GM12878 (cell line): ENCODE measurements at regions not wholly inside any gene's neighbourhood (a gene's known extent, or its start where the extent isn't known, plus 50 kb on each side); places are given as distances from the start of the nearest gene placed in this dataset.

Source experiments
- ATAC-seq: fragments of 200-7000 bp; cut with Tn5 transposase; 3 replicates; pipeline ENCODE4 v1.9.1; 2020; ENCODE audit warnings: mild to moderate bottlenecking, moderate library complexity
- BruUV-seq: library from RNA; stranded (reverse); fragments of 400-500 nt; replicated peaks from 2 replicates; lab custom pipeline; 2021; lab: Mats Ljungman, UMichigan
- CTCF ChIA-PET: fragments of 300-600 bp; sonication (Branson Sonifier 250); formaldehyde crosslinking; extraction: SDS; loops from one replicate; lab custom pipeline; 2021; ENCODE audit warnings: inconsistent platforms; lab: Yijun Ruan, JAX
- POLR2A ChIA-PET: fragments of 350-600 bp; formaldehyde crosslinking; extraction: SDS; loops from one replicate; lab custom pipeline; 2021; ENCODE audit warnings: inconsistent platforms; lab: Charles Lee
- RAD21 ChIA-PET: fragments of 300-600 bp; sonication (Branson Sonifier 250); formaldehyde crosslinking; loops from one replicate; lab custom pipeline; 2023; ENCODE audit warnings: antibody characterized with exemption; ENCODE audit not compliant: unreplicated experiment; lab: Charles Lee
- SMC1A ChIA-PET: fragments of 300-600 bp; sonication (Branson Sonifier 250); formaldehyde crosslinking; loops from one replicate; lab custom pipeline; 2023; ENCODE audit not compliant: unreplicated experiment, uncharacterized antibody; lab: Charles Lee
- DNase-seq: peaks from one replicate; pipeline ENCODE4 v3.0.0-alpha.2; 2011; ENCODE audit warnings: low read depth, low spot score
- FAIRE-seq: peaks from 3 replicates; lab custom pipeline; 2011; peaks lifted over from hg19 to GRCh38; lab: Jason Lieb, UNC
- H2AFZ ChIP-seq: 2 replicates; pipeline ENCODE4 v1.6.0; 2011; ENCODE audit warnings: low read depth, low read length, control low read depth; ENCODE audit not compliant: control insufficient read depth
- H3K27ac ChIP-seq: 2 replicates; pipeline ENCODE4 v1.5.1; 2011; ENCODE audit warnings: control low read depth; ENCODE audit not compliant: control insufficient read depth, insufficient read depth
- H3K27me3 ChIP-seq, 2 experiments: replicated peaks in 1 of 2; 2 replicates each; pipeline versions ENCODE4 v1.6.0 to v1.6.1; 2011; ENCODE audit warnings: low read length in 1 of 2; ENCODE audit not compliant: control insufficient read depth in 2 of 2, insufficient read depth in 2 of 2
- H3K36me3 ChIP-seq, 2 experiments: 2 replicates each; pipeline ENCODE4 v1.5.1; 2011; ENCODE audit warnings: low read length in 1 of 2; ENCODE audit not compliant: control insufficient read depth in 2 of 2, insufficient read depth in 2 of 2
- H3K4me1 ChIP-seq: 2 replicates; pipeline ENCODE4 v1.6.1; 2011; ENCODE audit warnings: mild to moderate bottlenecking, low read length, moderate library complexity, mixed read lengths; ENCODE audit not compliant: control insufficient read depth, insufficient read depth
- H3K4me2 ChIP-seq: 2 replicates; pipeline ENCODE4 v1.6.0; 2011; ENCODE audit warnings: control low read depth; ENCODE audit not compliant: control insufficient read depth, insufficient read depth
- H3K4me3 ChIP-seq: fragments of 200-600 bp; sonication (generic); 2 replicates; pipeline ENCODE4 v1.5.1; 2016
- H3K79me2 ChIP-seq: 2 replicates; pipeline ENCODE4 v1.6.0; 2011; ENCODE audit warnings: low read length; ENCODE audit not compliant: control insufficient read depth, insufficient read depth
- H3K9ac ChIP-seq: 2 replicates; pipeline ENCODE4 v1.8.0; 2011; ENCODE audit warnings: low read length, control low read depth, mixed read lengths; ENCODE audit not compliant: control insufficient read depth, insufficient read depth
- H3K9me3 ChIP-seq: replicated peaks from 3 replicates; pipeline ENCODE4 v1.5.1; 2011; ENCODE audit warnings: mild to moderate bottlenecking, low read length; ENCODE audit not compliant: control insufficient read depth, insufficient read depth
- H4K20me1 ChIP-seq: 2 replicates; pipeline ENCODE4 v1.6.0; 2011; ENCODE audit not compliant: control insufficient read depth, insufficient read depth
- BCL3 ChIP-seq: IDR thresholded peaks from 2 replicates; pipeline ENCODE4 v1.6.1; 2011; ENCODE audit warnings: borderline replicate concordance, low read depth, mild to moderate bottlenecking, moderate library complexity, low read length; ENCODE audit not compliant: insufficient read depth, poor library complexity, severe bottlenecking
- CBX5 ChIP-seq: sonication (generic); IDR thresholded peaks from 2 replicates; pipeline ENCODE4 v1.6.1; 2016; ENCODE audit warnings: low read depth, moderate library complexity, mild to moderate bottlenecking, inconsistent platforms
- CHD2 ChIP-seq: IDR thresholded peaks from 2 replicates; pipeline ENCODE4 v1.6.1; 2011; ENCODE audit warnings: low read depth, low read length, improper control_type of control experiment, borderline replicate concordance
- CHD4 ChIP-seq: fragments of 200-600 bp; sonication (generic); IDR thresholded peaks from 2 replicates; pipeline ENCODE4 v1.6.1; 2016; ENCODE audit warnings: mild to moderate bottlenecking
- CREB1 ChIP-seq: IDR thresholded peaks from 2 replicates; pipeline ENCODE4 v1.6.1; 2012; ENCODE audit warnings: low read depth, mild to moderate bottlenecking, inconsistent platforms
- E2F8 ChIP-seq: fragments of 450-650 bp; IDR thresholded peaks from 2 replicates; pipeline ENCODE4 v1.6.1; 2018; ENCODE audit warnings: mild to moderate bottlenecking, low read depth, moderate library complexity; ENCODE audit not compliant: partially characterized antibody
- EED ChIP-seq: sonication (generic); IDR thresholded peaks from 2 replicates; pipeline ENCODE4 v1.6.1; 2016; ENCODE audit warnings: antibody characterized with exemption, low read depth
- NFIC ChIP-seq: IDR thresholded peaks from 2 replicates; pipeline ENCODE4 v1.6.1; 2012; ENCODE audit warnings: low read depth, mild to moderate bottlenecking, inconsistent platforms, low read length, moderate library complexity
- PBX3 ChIP-seq: IDR thresholded peaks from 2 replicates; pipeline ENCODE4 v1.6.1; 2011; ENCODE audit warnings: mild to moderate bottlenecking, low read depth, low read length, moderate library complexity; ENCODE audit not compliant: insufficient replicate concordance
- RAD51 ChIP-seq: fragments of 450-650 bp; IDR thresholded peaks from 2 replicates; pipeline ENCODE4 v1.6.1; 2016; ENCODE audit warnings: moderate library complexity, mild to moderate bottlenecking, inconsistent platforms
- RELB ChIP-seq: fragments of 450-650 bp; IDR thresholded peaks from 2 replicates; pipeline ENCODE4 v1.6.1; 2017; ENCODE audit warnings: low read depth, mild to moderate bottlenecking, moderate library complexity
- SMAD1 ChIP-seq: fragments of 450-650 bp; IDR thresholded peaks from 2 replicates; pipeline ENCODE4 v1.6.1; 2018; ENCODE audit warnings: mild to moderate bottlenecking, low read depth; ENCODE audit not compliant: partially characterized antibody
- ZNF592 ChIP-seq: fragments of 450-650 bp; IDR thresholded peaks from 2 replicates; pipeline ENCODE4 v1.6.1; 2017; ENCODE audit warnings: mild to moderate bottlenecking, moderate library complexity
- WGBS: methylation state at CpG from one replicate; pipeline ENCODE4 v1.1.6; 2016; ENCODE audit warnings: low lambda C conversion rate; ENCODE audit not compliant: insufficient replicate concordance, insufficient coverage; ENCODE audit errors: missing lambda C conversion rate; 5-methylcytosine and 5-hydroxymethylcytosine counted together
- in situ Hi-C: fragments of 300-500 bp; cut with MboI; formaldehyde crosslinking; loops from 9 replicates; pipeline ENCODE4 v1.14.3; 2018; ENCODE audit warnings: mixed read lengths
- intact Hi-C: fragments of 100-400 bp; cut with micrococcal nuclease; formaldehyde crosslinking; loops from one replicate; pipeline ENCODE4 v1.14.2; 2022; ENCODE audit not compliant: unreplicated experiment

GRCh38 chr11:87451395-87451794, 413.7 kb downstream of the TMEM135 start:
- no TSS peak for BruUV-seq
- CTCF ChIA-PET, result no interaction called here
- TF ChIP-seq NFIC, result no peak
- no peak for TF ChIP-seq RELB
- TF ChIP-seq CBX5, result no peak
- TF ChIP-seq CHD4, result no peak
- no peak for TF ChIP-seq CREB1
- TF ChIP-seq ZNF592, result no peak
- TF ChIP-seq EED, result no peak
- TF ChIP-seq PBX3, result no peak
- no peak for TF ChIP-seq E2F8
- no peak for TF ChIP-seq CHD2
- TF ChIP-seq RAD51, result no peak
- no peak for TF ChIP-seq BCL3
- no peak for TF ChIP-seq SMAD1

More at GRCh38 chr11:87451395-87451794, 413.7 kb downstream of the TMEM135 start:
- DNase-seq, result no peak
- ATAC-seq, result no peak
- peaks cover 9% of the 10 kb centered on the region; the same call in 1 of the 2 replicates for H3K4me1 ChIP-seq
- no peak overlapping the region for H2AFZ ChIP-seq
- H3K9me3 ChIP-seq, result 0 out of 3 replicates have a peak, but pooled peaks cover 1% of the 10 kb centered on the region
- FAIRE-seq, result no peak
- in situ Hi-C loops (no loop called here), intact Hi-C loops (no loop called here)
- ChIA-PET POLR2A (no interaction called here), RAD21 (no interaction called here), SMC1A (interaction anchor here (1.3 kb wide), 1 partner anchor 11 kb away, joined by 3 read pairs; no protein-coding TSS in a partner anchor)
- no peak overlapping the region for H3K4me3 ChIP-seq
- no peak overlapping the region for H3K4me2 ChIP-seq
- H4K20me1 ChIP-seq, result no peaks in the 10 kb centered on the region
- H3K27ac ChIP-seq, result no peak overlapping the region
- H3K27me3 ChIP-seq, result no peaks in the 10 kb centered on the region
- H3K79me2 ChIP-seq, result no peaks in the 10 kb centered on the region
- no peaks in the 10 kb centered on the region for H3K36me3 ChIP-seq
- H3K9ac ChIP-seq, result no peak overlapping the region
- WGBS, result 94% methylated on average over 6 of the region's 6 CpGs
